Suprapubic skin (tissue), 4 donors: ENCODE measurements at regions not wholly inside any gene's neighbourhood (a gene's known extent, or its start where the extent isn't known, plus 50 kb on each side); places are given as distances from the start of the nearest gene placed in this dataset.

Experiments
- EP300 ChIP-seq: sonication (generic); formaldehyde crosslinking; IDR thresholded peaks from one replicate; pipeline ENCODE4 v1.6.1; 2017; ENCODE audit warnings: antibody characterized with exemption
- POLR2A ChIP-seq, 2 donors: fragments of 450-650 bp; IDR thresholded peaks; one replicate each; pipeline ENCODE4 v1.6.1; 2017; ENCODE audit warnings: antibody characterized with exemption in 2 of 2, mild to moderate bottlenecking in 2 of 2, moderate library complexity in 2 of 2
- POLR2AphosphoS5 ChIP-seq, 3 donors: sonication (generic); formaldehyde crosslinking; IDR thresholded peaks; one replicate each; pipeline ENCODE4 v1.6.1; 2017; ENCODE audit warnings: antibody characterized with exemption in 3 of 3
- TF ChIP-seq, protein P1 (sequence below), 2 donors: fragments of 200-600 bp in 1 of 2; fragments of 450-650 bp in 1 of 2; sonication (generic) in 1 of 2; IDR thresholded peaks; one replicate each; pipeline ENCODE4 v1.5.1; 2016 to 2019; ENCODE audit warnings: antibody characterized with exemption in 2 of 2, mild to moderate bottlenecking in 1 of 2, moderate library complexity in 1 of 2

DNA sequence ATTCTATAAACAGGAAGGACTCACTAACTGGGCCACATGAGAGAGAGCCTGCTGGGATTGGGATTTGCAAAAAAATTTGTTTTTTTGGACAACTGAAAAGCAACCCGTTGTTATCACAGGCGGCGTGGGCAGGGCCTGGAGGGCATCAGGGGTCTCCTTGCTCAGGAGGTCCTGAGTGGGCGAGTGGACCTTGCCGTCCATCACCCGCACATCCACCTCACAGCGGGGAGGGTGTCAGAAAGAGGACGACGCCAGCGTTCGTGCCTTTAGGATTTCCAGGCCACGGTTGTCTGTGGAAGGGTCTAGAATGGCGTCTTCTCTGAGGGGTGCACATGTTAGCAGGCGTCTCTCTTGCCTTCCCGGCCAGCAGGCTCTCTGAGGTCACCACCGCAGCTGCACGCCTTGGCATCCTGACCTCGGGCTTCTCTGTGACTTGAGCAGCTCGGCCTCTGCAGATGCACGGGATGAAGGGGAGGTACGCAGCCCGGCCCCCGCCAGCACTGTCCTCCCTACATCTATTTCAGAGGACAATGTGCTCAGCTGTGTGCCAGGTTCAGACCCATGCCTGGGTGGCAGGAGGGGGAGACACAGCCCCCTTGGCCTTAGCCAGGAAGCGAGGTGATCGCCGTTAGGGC is 749.5 kb downstream of the BRD1 start:
- TF ChIP-seq, protein P1, sequence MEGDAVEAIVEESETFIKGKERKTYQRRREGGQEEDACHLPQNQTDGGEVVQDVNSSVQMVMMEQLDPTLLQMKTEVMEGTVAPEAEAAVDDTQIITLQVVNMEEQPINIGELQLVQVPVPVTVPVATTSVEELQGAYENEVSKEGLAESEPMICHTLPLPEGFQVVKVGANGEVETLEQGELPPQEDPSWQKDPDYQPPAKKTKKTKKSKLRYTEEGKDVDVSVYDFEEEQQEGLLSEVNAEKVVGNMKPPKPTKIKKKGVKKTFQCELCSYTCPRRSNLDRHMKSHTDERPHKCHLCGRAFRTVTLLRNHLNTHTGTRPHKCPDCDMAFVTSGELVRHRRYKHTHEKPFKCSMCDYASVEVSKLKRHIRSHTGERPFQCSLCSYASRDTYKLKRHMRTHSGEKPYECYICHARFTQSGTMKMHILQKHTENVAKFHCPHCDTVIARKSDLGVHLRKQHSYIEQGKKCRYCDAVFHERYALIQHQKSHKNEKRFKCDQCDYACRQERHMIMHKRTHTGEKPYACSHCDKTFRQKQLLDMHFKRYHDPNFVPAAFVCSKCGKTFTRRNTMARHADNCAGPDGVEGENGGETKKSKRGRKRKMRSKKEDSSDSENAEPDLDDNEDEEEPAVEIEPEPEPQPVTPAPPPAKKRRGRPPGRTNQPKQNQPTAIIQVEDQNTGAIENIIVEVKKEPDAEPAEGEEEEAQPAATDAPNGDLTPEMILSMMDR (IDR thresholded peaks at IDR 0.05): no peak
- TF ChIP-seq POLR2A (IDR thresholded peaks at IDR 0.05) (no peak), POLR2AphosphoS5 (IDR thresholded peaks at IDR 0.05) (no peak), EP300 (no peak)
